ENCODE measurements at regions not wholly inside any gene's neighbourhood (a gene's known extent, or its start where the extent isn't known, plus 50 kb on each side); places are given as distances from the start of the nearest gene placed in this dataset.

- DNase-seq (ENCODE audit: low spot score), result no peak
- in situ Hi-C loops (cut with HindIII; ENCODE audit: low sequenced_read_pairs), result no loop called here
These were observed 264.2 kb upstream of the PREP start for GRCh38 chr6:105667056-105667455.

- no peak for DNase-seq (ENCODE audit: low spot score)
- in situ Hi-C loops (cut with HindIII; ENCODE audit: low sequenced_read_pairs), result no loop called here
These were observed 262.0 kb upstream of the PREP start for GRCh38 chr6:105664931-105665330.

- in situ Hi-C loops (cut with HindIII; ENCODE audit: low sequenced_read_pairs), result no loop called here
- no peak for DNase-seq (ENCODE audit: low spot score)
These were observed 249.1 kb upstream of the PREP start for GRCh38 chr6:105651969-105652368.

GRCh38 chr6:105650347-105650746, 247.5 kb upstream of the PREP start:
- in situ Hi-C loops (cut with HindIII; ENCODE audit: low sequenced_read_pairs), result no loop called here
- DNase-seq (ENCODE audit: low spot score), result no peak

GRCh38 chr6:105649192-105649591, 246.3 kb upstream of the PREP start:
- no peak for DNase-seq (ENCODE audit: low spot score)
- in situ Hi-C loops (cut with HindIII; ENCODE audit: low sequenced_read_pairs), result no loop called here

- DNase-seq (ENCODE audit: low spot score), result no peak
- in situ Hi-C loops (cut with HindIII; ENCODE audit: low sequenced_read_pairs), result no loop called here
These were observed 245.4 kb upstream of the PREP start for GRCh38 chr6:105648276-105648675.

GRCh38 chr6:105646391-105646867, 243.5 kb upstream of the PREP start:
- DNase-seq (ENCODE audit: low spot score), result no peak
- in situ Hi-C loops (cut with HindIII; ENCODE audit: low sequenced_read_pairs), result no loop called here

- DNase-seq (ENCODE audit: low spot score), result no peak
- in situ Hi-C loops (cut with HindIII; ENCODE audit: low sequenced_read_pairs), result no loop called here
These were observed 243.1 kb upstream of the PREP start for GRCh38 chr6:105645958-105646357.

- in situ Hi-C loops (cut with HindIII; ENCODE audit: low sequenced_read_pairs), result no loop called here
These were observed 242.3 kb upstream of the PREP start for GRCh38 chr6:105645156-105645555.

GRCh38 chr6:105644691-105645090, 241.8 kb upstream of the PREP start:
- in situ Hi-C loops (cut with HindIII; ENCODE audit: low sequenced_read_pairs), result no loop called here
- no peak for DNase-seq (ENCODE audit: low spot score)

More at GRCh38 chr6:105645156-105645555, 242.3 kb upstream of the PREP start:
- peak; percentile 56 for DNase-seq (ENCODE audit: low spot score)

- no peak for DNase-seq (ENCODE audit: low spot score)
- in situ Hi-C loops (cut with HindIII; ENCODE audit: low sequenced_read_pairs), result no loop called here
These were observed 241.2 kb upstream of the PREP start for GRCh38 chr6:105644073-105644489.

GRCh38 chr6:105642708-105643107, 239.8 kb upstream of the PREP start:
- in situ Hi-C loops (cut with HindIII; ENCODE audit: low sequenced_read_pairs), result no loop called here
- no peak for DNase-seq (ENCODE audit: low spot score)

GRCh38 chr6:105641504-105641903, 238.6 kb upstream of the PREP start:
- in situ Hi-C loops (cut with HindIII; ENCODE audit: low sequenced_read_pairs), result no loop called here
- no peak for DNase-seq (ENCODE audit: low spot score)

- no peak for DNase-seq (ENCODE audit: low spot score)
- in situ Hi-C loops (cut with HindIII; ENCODE audit: low sequenced_read_pairs), result no loop called here
These were observed 236.2 kb upstream of the PREP start for GRCh38 chr6:105639124-105639523.

- DNase-seq (ENCODE audit: low spot score), result no peak
- in situ Hi-C loops (cut with HindIII; ENCODE audit: low sequenced_read_pairs), result no loop called here
These were observed 230.9 kb upstream of the PREP start for GRCh38 chr6:105633814-105634213.

GRCh38 chr6:105628156-105628860, 225.4 kb upstream of the PREP start:
- in situ Hi-C loops (cut with HindIII; ENCODE audit: low sequenced_read_pairs), result no loop called here
- DNase-seq (ENCODE audit: low spot score), result no peak

- DNase-seq (ENCODE audit: low spot score), result no peak
- in situ Hi-C loops (cut with HindIII; ENCODE audit: low sequenced_read_pairs), result no loop called here
These were observed 223.6 kb upstream of the PREP start for GRCh38 chr6:105626295-105627158.

- in situ Hi-C loops (cut with HindIII; ENCODE audit: low sequenced_read_pairs), result no loop called here
- DNase-seq (ENCODE audit: low spot score), result no peak
These were observed 221.1 kb upstream of the PREP start for GRCh38 chr6:105624021-105624420.

- DNase-seq (ENCODE audit: low spot score), result no peak
- in situ Hi-C loops (cut with HindIII; ENCODE audit: low sequenced_read_pairs), result no loop called here
These were observed 219.3 kb upstream of the PREP start for GRCh38 chr6:105622226-105622625.

GRCh38 chr6:105621564-105622175, 218.8 kb upstream of the PREP start:
- in situ Hi-C loops (cut with HindIII; ENCODE audit: low sequenced_read_pairs), result no loop called here
- DNase-seq (ENCODE audit: low spot score), result no peak
